GM12892 (cell line): ENCODE measurements at regions not wholly inside any gene's neighbourhood (a gene's known extent, or its start where the extent isn't known, plus 50 kb on each side); places are given as distances from the start of the nearest gene placed in this dataset.

ENCODE experiments used
- POLR2A ChIP-seq: IDR thresholded peaks from 2 replicates; pipeline ENCODE4 v1.6.1; 2011; ENCODE audit warnings: low read depth, low read length, control low read depth
- POLR2AphosphoS5 ChIP-seq: IDR thresholded peaks from 2 replicates; pipeline ENCODE4 v1.6.1; 2011; ENCODE audit warnings: low read depth, low read length, control low read depth

GRCh38 chr11:116605543-116606459 lies 167.0 kb downstream of the BUD13 start:
- TF ChIP-seq POLR2A: no peak
- no peak for TF ChIP-seq POLR2AphosphoS5
